GM18520 (cell line): ENCODE measurements at regions not wholly inside any gene's neighbourhood (a gene's known extent, or its start where the extent isn't known, plus 50 kb on each side); places are given as distances from the start of the nearest gene placed in this dataset.

Experiments
- ATAC-seq: cut with Tn5 transposase; IDR thresholded peaks from one replicate; pipeline ENCODE4 v1.9.1; 2021; ENCODE audit not compliant: unreplicated experiment

- ATAC-seq = no peak
These were observed 141.6 kb upstream of the MAX start for GRCh38 chr14:65243766-65244442.

- ATAC-seq = no peak
These were observed 147.3 kb upstream of the MAX start for GRCh38 chr14:65249471-65250161.

GRCh38 chr14:65250162-65250495 is 147.8 kb upstream of the MAX start:
- no peak for ATAC-seq

- ATAC-seq = no peak
These were observed 148.9 kb upstream of the MAX start for GRCh38 chr14:65251213-65251612.

- ATAC-seq = no peak
These were observed 150.4 kb upstream of the MAX start for GRCh38 chr14:65252482-65253255.

GRCh38 chr14:65255029-65255545 is 152.8 kb upstream of the MAX start:
- ATAC-seq = no peak

- no peak for ATAC-seq
These were observed 153.5 kb upstream of the MAX start for GRCh38 chr14:65255583-65256461.

- no peak for ATAC-seq
These were observed 154.4 kb upstream of the MAX start for GRCh38 chr14:65256714-65257113.

GRCh38 chr14:65257425-65257824 is 155.1 kb upstream of the FUT8 start:
- no peak for ATAC-seq

GRCh38 chr14:65258391-65258790 is 154.1 kb upstream of the FUT8 start:
- no peak for ATAC-seq

GRCh38 chr14:65259000-65259399 is 153.5 kb upstream of the FUT8 start:
- no peak for ATAC-seq

GRCh38 chr14:65260786-65261185 is 151.7 kb upstream of the FUT8 start:
- no peak for ATAC-seq

GRCh38 chr14:65261425-65261920 is 151.1 kb upstream of the FUT8 start:
- no peak for ATAC-seq

- no peak for ATAC-seq
These were observed 150.6 kb upstream of the FUT8 start for GRCh38 chr14:65261946-65262345.

GRCh38 chr14:65263177-65263788 is 149.2 kb upstream of the FUT8 start:
- ATAC-seq = no peak

GRCh38 chr14:65267856-65268255 is 144.7 kb upstream of the FUT8 start:
- ATAC-seq = no peak

GRCh38 chr14:65268594-65268993 is 143.9 kb upstream of the FUT8 start:
- ATAC-seq = no peak

- ATAC-seq = no peak
These were observed 142.8 kb upstream of the FUT8 start for GRCh38 chr14:65269732-65270131.

- ATAC-seq = no peak
These were observed 135.5 kb upstream of the FUT8 start for GRCh38 chr14:65277027-65277426.

- no peak for ATAC-seq
These were observed 134.8 kb upstream of the FUT8 start for GRCh38 chr14:65277580-65278270.
